ENCODE measurements at regions not wholly inside any gene's neighbourhood (a gene's known extent, or its start where the extent isn't known, plus 50 kb on each side); places are given as distances from the start of the nearest gene placed in this dataset.

- no peaks in the 10 kb centered on the region for H3K4me1 ChIP-seq
- no peak for TF ChIP-seq POLR2AphosphoS5 (IDR thresholded peaks at IDR 0.05)
- TF ChIP-seq CTCF (IDR thresholded peaks at IDR 0.05) = no peak
- no peak for TF ChIP-seq EP300 (IDR thresholded peaks at IDR 0.05)
- TF ChIP-seq POLR2A (IDR thresholded peaks at IDR 0.05) = no peak
- H3K9me3 ChIP-seq = peaks cover 0 to 9% (median 4%) of the 10 kb centered on the region in 4 donors
- no peak overlapping the region for H3K27ac ChIP-seq
- H3K4me3 ChIP-seq = no peak overlapping the region
- H3K36me3 ChIP-seq = no peaks in the 10 kb centered on the region
- no peaks in the 10 kb centered on the region for H3K27me3 ChIP-seq
- DNase-seq = no peak
- intact Hi-C loops (cut with DNase I) = no loop called here
- WGBS, 2 donors = 92 to 94% methylated on average over 1 of the region's 1 CpG
Measured at GRCh38 chr17:63289931-63290330, 156.2 kb downstream of the CYB561 start.

- no peaks in the 10 kb centered on the region for H3K36me3 ChIP-seq
- peaks cover 0 to 7% (median 4%) of the 10 kb centered on the region in 4 donors for H3K9me3 ChIP-seq
- no peak for DNase-seq
- intact Hi-C loops (cut with DNase I) = no loop called here
- H3K4me3 ChIP-seq = no peak overlapping the region
- no peak overlapping the region for H3K27ac ChIP-seq
- no peaks in the 10 kb centered on the region for H3K27me3 ChIP-seq
- 95 to 96% methylated on average over 1 of the region's 1 CpG for WGBS, 2 donors
- no peaks in the 10 kb centered on the region for H3K4me1 ChIP-seq
- no peak for TF ChIP-seq EP300 (IDR thresholded peaks at IDR 0.05)
Measured at GRCh38 chr17:63290351-63290750, 155.8 kb downstream of the CYB561 start.

GRCh38 chr17:63290784-63291183 is 155.3 kb downstream of the CYB561 start:
- Histone ChIP-seq H3K27ac (no peak overlapping the region), H3K9me3 (peaks cover 0 to 6% (median 2%) of the 10 kb centered on the region in 4 donors), H3K4me1 (no peaks in the 10 kb centered on the region), H3K4me3 (no peak overlapping the region), H3K36me3 (no peaks in the 10 kb centered on the region), H3K27me3 (no peaks in the 10 kb centered on the region)
- intact Hi-C loops (cut with DNase I) = no loop called here
- TF ChIP-seq CTCF (IDR thresholded peaks at IDR 0.05) (no peak), EP300 (IDR thresholded peaks at IDR 0.05) (no peak), POLR2AphosphoS5 (IDR thresholded peaks at IDR 0.05) (no peak), POLR2A (IDR thresholded peaks at IDR 0.05) (no peak)
- DNase-seq = no peak
- 45 to 70% methylated on average over 2 of the region's 2 CpGs for WGBS, 2 donors

- no peaks in the 10 kb centered on the region for H3K4me1 ChIP-seq
- H3K4me3 ChIP-seq = no peak overlapping the region
- H3K27ac ChIP-seq = no peak overlapping the region
- DNase-seq = no peak
- no peaks in the 10 kb centered on the region for H3K27me3 ChIP-seq
- no peaks in the 10 kb centered on the region for H3K36me3 ChIP-seq
- H3K9me3 ChIP-seq = peaks cover 0 to 6% (median 3%) of the 10 kb centered on the region in 4 donors
- TF ChIP-seq POLR2A (IDR thresholded peaks at IDR 0.05) (no peak), EP300 (IDR thresholded peaks at IDR 0.05) (no peak), POLR2AphosphoS5 (IDR thresholded peaks at IDR 0.05) (no peak), CTCF (IDR thresholded peaks at IDR 0.05) (no peak)
- WGBS, 2 donors = 70 to 82% methylated on average over 1 of the region's 1 CpG
- intact Hi-C loops (cut with DNase I) = no loop called here
Measured at GRCh38 chr17:63291258-63291657, 154.8 kb downstream of the CYB561 start.

GRCh38 chr17:63292421-63292820 is 153.7 kb downstream of the CYB561 start:
- intact Hi-C loops (cut with DNase I) = no loop called here
- no peak for DNase-seq
- no peaks in the 10 kb centered on the region for H3K36me3 ChIP-seq
- H3K9me3 ChIP-seq = peaks cover 0 to 8% (median 0%) of the 10 kb centered on the region in 4 donors
- TF ChIP-seq POLR2A (IDR thresholded peaks at IDR 0.05) (no peak), POLR2AphosphoS5 (IDR thresholded peaks at IDR 0.05) (no peak), CTCF (IDR thresholded peaks at IDR 0.05) (no peak), EP300 (IDR thresholded peaks at IDR 0.05) (no peak)
- no peaks in the 10 kb centered on the region for H3K4me1 ChIP-seq
- H3K27ac ChIP-seq = no peak overlapping the region
- no peak overlapping the region for H3K4me3 ChIP-seq
- no peaks in the 10 kb centered on the region for H3K27me3 ChIP-seq
